Panc1 (cell line): ENCODE measurements at regions not wholly inside any gene's neighbourhood (a gene's known extent, or its start where the extent isn't known, plus 50 kb on each side); places are given as distances from the start of the nearest gene placed in this dataset.

Experiments
- ATAC-seq: fragments of 200-7000 bp; cut with Tn5 transposase; 2 replicates; pipeline ENCODE4 v1.9.1; 2020; ENCODE audit warnings: mild to moderate bottlenecking, moderate library complexity
- BruUV-seq: library from RNA; stranded (reverse); fragments of 400-500 nt; replicated peaks from 2 replicates; lab custom pipeline; 2021; lab: Mats Ljungman, UMichigan
- CTCF ChIA-PET: fragments of 300-600 bp; sonication (Branson Sonifier 250); formaldehyde crosslinking; loops from one replicate; lab custom pipeline; 2022; ENCODE audit warnings: antibody characterized with exemption; lab: Charles Lee
- POLR2A ChIA-PET: fragments of 300-600 bp; sonication (Branson Sonifier 250); formaldehyde crosslinking; loops from one replicate; lab custom pipeline; 2022; ENCODE audit warnings: antibody characterized with exemption; lab: Charles Lee
- DNase-seq: peaks from one replicate; pipeline ENCODE4 v3.0.0-alpha.2; 2010; ENCODE audit warnings: low read depth, low spot score
- H3K27ac ChIP-seq: 2 replicates; pipeline ENCODE4 v1.5.1; 2011; ENCODE audit warnings: mild to moderate bottlenecking, low read length, inconsistent platforms
- H3K27me3 ChIP-seq: fragments of 200-500 bp; sonication (Bioruptor generic); 2 replicates; pipeline ENCODE4 v1.6.0; 2014; ENCODE audit warnings: low read length, inconsistent platforms; ENCODE audit not compliant: control insufficient read depth, insufficient read depth
- H3K36me3 ChIP-seq: fragments of 200-500 bp; sonication (Bioruptor generic); 2 replicates; pipeline ENCODE4 v1.5.1; 2014; ENCODE audit warnings: inconsistent platforms, mild to moderate bottlenecking, low read length, moderate library complexity; ENCODE audit not compliant: control insufficient read depth, insufficient read depth
- H3K4me1 ChIP-seq: 2 replicates; pipeline ENCODE4 v1.5.1; 2011; ENCODE audit warnings: inconsistent platforms, mild to moderate bottlenecking, low read length, moderate library complexity; ENCODE audit not compliant: control insufficient read depth, insufficient read depth
- H3K4me3 ChIP-seq, 2 experiments: 2 replicates each; pipeline ENCODE4 v1.5.1; 2011 to 2012; ENCODE audit warnings: low read depth in 2 of 2, low read length in 2 of 2, mild to moderate bottlenecking in 2 of 2, inconsistent platforms in 1 of 2, moderate library complexity in 1 of 2
- H3K9me3 ChIP-seq: fragments of 200-500 bp; sonication (Bioruptor generic); 2 replicates; pipeline ENCODE4 v1.5.1; 2014; ENCODE audit warnings: low read depth, mild to moderate bottlenecking, inconsistent platforms, low read length, moderate library complexity; ENCODE audit not compliant: control insufficient read depth, insufficient read depth
- CTCF ChIP-seq: fragments of 450-650 bp; IDR thresholded peaks from 2 replicates; pipeline ENCODE4 v1.5.1; 2017; ENCODE audit warnings: mild to moderate bottlenecking
- POLR2AphosphoS5 ChIP-seq: IDR thresholded peaks from 2 replicates; pipeline ENCODE4 v1.6.1; 2012; ENCODE audit warnings: mild to moderate bottlenecking, low read depth, low read length, moderate library complexity
- REST ChIP-seq, 2 experiments: IDR thresholded peaks; 2 replicates each; pipeline ENCODE4 v1.6.1; 2011 to 2012; ENCODE audit warnings: low read depth in 2 of 2, control low read depth in 1 of 2, low read length in 1 of 2, mild to moderate bottlenecking in 1 of 2, moderate library complexity in 1 of 2; ENCODE audit not compliant: insufficient read depth in 1 of 2
- SIN3A ChIP-seq: IDR thresholded peaks from 2 replicates; pipeline ENCODE4 v1.6.1; 2012; ENCODE audit warnings: low read depth, mild to moderate bottlenecking, low read length, moderate library complexity, borderline replicate concordance; ENCODE audit not compliant: insufficient read depth
- TCF7L2 ChIP-seq: IDR thresholded peaks from 2 replicates; pipeline ENCODE4 v1.6.1; 2011; ENCODE audit warnings: mild to moderate bottlenecking, low read depth, low read length, inconsistent platforms
- in situ Hi-C: cut with HindIII; loops from 2 replicates; pipeline ENCODE4 v1.10.0; 2016; ENCODE audit warnings: low sequenced_read_pairs, low pct_unique_long_range_greater_than_20kb
- intact Hi-C: fragments of 100-400 bp; cut with micrococcal nuclease; formaldehyde crosslinking; loops from one replicate; pipeline ENCODE4 v1.10.0; 2022; ENCODE audit not compliant: unreplicated experiment

- CTCF ChIA-PET = interaction anchor here (0.6 kb wide), 1 partner anchor 128 kb away, joined by 3 read pairs; the partner anchor contains the start of gene ADRA2A
- in situ Hi-C loops = no loop called here
- intact Hi-C loops = no loop called here
Measured at GRCh38 chr10:111204838-111205237, 128.0 kb downstream of the ADRA2A start.

GRCh38 chr10:111206521-111206920 lies 129.7 kb downstream of the ADRA2A start:
- no peaks in the 10 kb centered on the region for H3K9me3 ChIP-seq
- CTCF ChIA-PET = no interaction called here

More at GRCh38 chr10:111204838-111205237, 128.0 kb downstream of the ADRA2A start:
- POLR2A ChIA-PET = no interaction called here
- H3K27me3 ChIP-seq = no peaks in the 10 kb centered on the region
- no peaks in the 10 kb centered on the region for H3K9me3 ChIP-seq
- BruUV-seq = no TSS peak
- no peaks in the 10 kb centered on the region for H3K36me3 ChIP-seq
- H3K27ac ChIP-seq = no peak overlapping the region
- ATAC-seq (no peak), DNase-seq (no peak)
- no peak for TF ChIP-seq REST (IDR thresholded peaks at IDR 0.05; ENCODE audit: insufficient read depth in 1 of 2, low read depth in 2 of 2, low read length in 1 of 2)
- TF ChIP-seq CTCF = no peak
- no peak overlapping the region for H3K4me3 ChIP-seq
- H3K4me1 ChIP-seq = no peaks in the 10 kb centered on the region

More at GRCh38 chr10:111206521-111206920, 129.7 kb downstream of the ADRA2A start:
- POLR2A ChIA-PET = no interaction called here
- Histone ChIP-seq H3K27ac (no peak overlapping the region), H3K4me3 (no peak overlapping the region), H3K27me3 (no peaks in the 10 kb centered on the region), H3K36me3 (no peaks in the 10 kb centered on the region), H3K4me1 (no peaks in the 10 kb centered on the region)
- BruUV-seq = no TSS peak
- DNase-seq (no peak), ATAC-seq (no peak)
- in situ Hi-C loops = no loop called here
- intact Hi-C loops = no loop called here
- TF ChIP-seq SIN3A = no peak
- no peak for TF ChIP-seq POLR2AphosphoS5
- TF ChIP-seq CTCF = no peak
- TF ChIP-seq REST (IDR thresholded peaks at IDR 0.05; ENCODE audit: insufficient read depth in 1 of 2, low read depth in 2 of 2, low read length in 1 of 2) = no peak
- TF ChIP-seq TCF7L2 = no peak
